Endothelial cell of umbilical vein (primary cell): ENCODE measurements at regions not wholly inside any gene's neighbourhood (a gene's known extent, or its start where the extent isn't known, plus 50 kb on each side); places are given as distances from the start of the nearest gene placed in this dataset.

Experiments used
- BruUV-seq: library from RNA; stranded (reverse); fragments of 400-500 nt; replicated peaks from 2 replicates; lab custom pipeline; 2021; lab: Mats Ljungman, UMichigan
- CTCF ChIA-PET: fragments of 300-600, 350-600 bp; sonication (Branson Sonifier 250); formaldehyde crosslinking; loops from one replicate; lab custom pipeline; 2021; ENCODE audit warnings: antibody characterized with exemption, inconsistent platforms; lab: Charles Lee
- POLR2A ChIA-PET: fragments of 300-600, 350-600 bp; sonication (Branson Sonifier 250); formaldehyde crosslinking; loops from one replicate; lab custom pipeline; 2021; ENCODE audit warnings: antibody characterized with exemption, inconsistent platforms; lab: Charles Lee
- DNase-seq: peaks from one replicate; pipeline ENCODE4 v3.0.0-alpha.2; 2011; ENCODE audit warnings: low read depth, low spot score
- FAIRE-seq: peaks from 2 replicates; lab custom pipeline; 2011; peaks lifted over from hg19 to GRCh38; lab: Jason Lieb, UNC
- H2AFZ ChIP-seq: 2 replicates; pipeline ENCODE4 v1.6.0; 2012; ENCODE audit warnings: low read depth, low read length, control low read depth, inconsistent platforms
- H3K27ac ChIP-seq: 2 replicates; pipeline ENCODE4 v1.5.1; 2011; ENCODE audit warnings: low read depth, mild to moderate bottlenecking, control low read depth, low read length, moderate library complexity; ENCODE audit not compliant: insufficient read depth
- H3K27me3 ChIP-seq, 2 experiments: 2 replicates each; pipeline versions ENCODE4 v1.6.0 to v1.6.1; 2011; ENCODE audit warnings: low read length in 2 of 2, mixed read lengths in 1 of 2; ENCODE audit not compliant: control insufficient read depth in 2 of 2, insufficient read depth in 2 of 2
- H3K36me3 ChIP-seq, 2 experiments: 2 replicates in 1 of 2; 3 replicates in 1 of 2; pipeline ENCODE4 v1.5.1; 2011; ENCODE audit warnings: low read length in 2 of 2, mild to moderate bottlenecking in 1 of 2, moderate library complexity in 1 of 2; ENCODE audit not compliant: control insufficient read depth in 2 of 2, insufficient read depth in 2 of 2; ENCODE audit errors: extremely low read depth in 1 of 2
- H3K4me1 ChIP-seq: 3 replicates; pipeline ENCODE4 v1.5.1; 2011; ENCODE audit warnings: mild to moderate bottlenecking, low read length; ENCODE audit not compliant: control insufficient read depth, insufficient read depth; ENCODE audit errors: extremely low read depth
- H3K4me2 ChIP-seq: 2 replicates; pipeline ENCODE4 v1.6.1; 2011; ENCODE audit warnings: low read length, control low read depth, mixed read lengths; ENCODE audit not compliant: insufficient read depth
- H3K4me3 ChIP-seq, 3 experiments: fragments of 200-600 bp in 1 of 3; sonication (generic), shearing (Covaris generic) in 1 of 3; replicated peaks in 1 of 3; 2 replicates each; pipeline ENCODE4 v1.5.1; 2011 to 2016; ENCODE audit warnings: control low read depth in 3 of 3, low read length in 3 of 3, mild to moderate bottlenecking in 2 of 3, inconsistent platforms in 1 of 3, low read depth in 1 of 3, moderate library complexity in 1 of 3; ENCODE audit not compliant: insufficient read depth in 1 of 3
- H3K79me2 ChIP-seq: 2 replicates; pipeline ENCODE4 v1.6.0; 2012; ENCODE audit warnings: low read length, inconsistent platforms; ENCODE audit not compliant: control insufficient read depth, insufficient read depth
- H3K9ac ChIP-seq: replicated peaks from 2 replicates; pipeline ENCODE3; 2011; ENCODE audit warnings: low read length, control low read depth; ENCODE audit not compliant: insufficient read depth; ENCODE audit errors: extremely low read depth
- H3K9me1 ChIP-seq: replicated peaks from 3 replicates; pipeline ENCODE4 v1.6.0; 2011; ENCODE audit warnings: mild to moderate bottlenecking, low read length; ENCODE audit not compliant: control insufficient read depth, insufficient read depth; ENCODE audit errors: extremely low read depth
- H3K9me3 ChIP-seq: replicated peaks from 2 replicates; pipeline ENCODE4 v1.5.1; 2012; ENCODE audit warnings: low read length, inconsistent platforms; ENCODE audit not compliant: control insufficient read depth, insufficient read depth
- H4K20me1 ChIP-seq: replicated peaks from 2 replicates; pipeline ENCODE3; 2011; ENCODE audit warnings: mild to moderate bottlenecking, low read length; ENCODE audit not compliant: control insufficient read depth, insufficient read depth; ENCODE audit errors: extremely low read depth
- CTCF ChIP-seq, 2 donors: IDR thresholded peaks; 1 replicate in 1 of 2; 2 replicates in 1 of 2; pipeline ENCODE4 v1.5.1; 2011; ENCODE audit warnings: low read length in 2 of 2, mild to moderate bottlenecking in 2 of 2, moderate library complexity in 2 of 2, control low read depth in 1 of 2, inconsistent platforms in 1 of 2, low read depth in 1 of 2; ENCODE audit not compliant: insufficient read depth in 1 of 2; ENCODE audit errors: extremely low read depth in 1 of 2
- EZH2 ChIP-seq: IDR thresholded peaks from 2 replicates; pipeline ENCODE4 v1.6.1; 2012; ENCODE audit warnings: borderline replicate concordance, low read depth, mild to moderate bottlenecking, moderate library complexity, low read length, inconsistent platforms; ENCODE audit not compliant: severe bottlenecking
- FOS ChIP-seq: IDR thresholded peaks from 2 replicates; pipeline ENCODE4 v1.6.1; 2011; ENCODE audit warnings: mild to moderate bottlenecking, low read length, moderate library complexity, borderline replicate concordance; ENCODE audit not compliant: insufficient read depth
- GATA2 ChIP-seq: IDR thresholded peaks from 2 replicates; pipeline ENCODE4 v1.7.0; 2011; ENCODE audit warnings: low read depth, mild to moderate bottlenecking, moderate library complexity, mixed read lengths, low read length; ENCODE audit not compliant: insufficient read length, insufficient read depth
- JUN ChIP-seq: IDR thresholded peaks from 2 replicates; pipeline ENCODE4 v1.6.1; 2011; ENCODE audit warnings: borderline replicate concordance, low read depth; ENCODE audit not compliant: insufficient read length, insufficient read depth
- MYC ChIP-seq: IDR thresholded peaks from one replicate; pipeline ENCODE4 v1.6.1; 2011; ENCODE audit warnings: mild to moderate bottlenecking, low read depth, low read length
- POLR2A ChIP-seq: IDR thresholded peaks from 2 replicates; pipeline ENCODE4 v1.6.1; 2012; ENCODE audit warnings: low read depth, mild to moderate bottlenecking, control low read depth, low read length
- POLR2AphosphoS5 ChIP-seq: IDR thresholded peaks from 2 replicates; pipeline ENCODE4 v1.6.1; 2012; ENCODE audit warnings: low read depth, mild to moderate bottlenecking, control low read depth, low read length, moderate library complexity; ENCODE audit not compliant: insufficient read depth
- dilution Hi-C: fragments of 300-500 bp; cut with MboI; formaldehyde crosslinking; loops from one replicate; pipeline ENCODE4 v1.15.0; 2019; ENCODE audit warnings: low sequenced_read_pairs; ENCODE audit not compliant: extremely low pct_ligation_motif_present
- intact Hi-C: fragments of 100-400 bp; cut with micrococcal nuclease; formaldehyde crosslinking; loops from one replicate; pipeline ENCODE4 v1.10.0; 2022
- TF ChIP-seq, protein P1 (sequence below): IDR thresholded peaks from 2 replicates; pipeline ENCODE4 v1.6.1; 2011; ENCODE audit not compliant: insufficient read depth, insufficient read length

GRCh38 chr20:17882834-17883591, 85.6 kb downstream of the SNX5 start:
- no peaks in the 10 kb centered on the region for H4K20me1 ChIP-seq
- H3K4me2 ChIP-seq = no peak overlapping the region
- H3K9me3 ChIP-seq = no peaks in the 10 kb centered on the region
- peaks cover 0 to 4% of the 10 kb centered on the region in 2 experiments for H3K27me3 ChIP-seq
- intact Hi-C loops (no loop called here), dilution Hi-C loops (no loop called here)
- TF ChIP-seq, protein P1, sequence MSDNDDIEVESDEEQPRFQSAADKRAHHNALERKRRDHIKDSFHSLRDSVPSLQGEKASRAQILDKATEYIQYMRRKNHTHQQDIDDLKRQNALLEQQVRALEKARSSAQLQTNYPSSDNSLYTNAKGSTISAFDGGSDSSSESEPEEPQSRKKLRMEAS = no peak
- TF ChIP-seq MYC (no peak), POLR2A (no peak), POLR2AphosphoS5 (no peak), FOS (no peak), CTCF (IDR thresholded peaks at IDR 0.05; ENCODE audit: extremely low read depth in 1 of 2, insufficient read depth in 1 of 2, low read depth in 1 of 2, low read length in 2 of 2) (no peak), EZH2 (no peak), GATA2 (no peak), JUN (no peak)
- no peaks in the 10 kb centered on the region for H3K79me2 ChIP-seq
- no peak overlapping the region for H3K4me3 ChIP-seq
- peaks cover 5% of the 10 kb centered on the region for H3K4me1 ChIP-seq
- ChIA-PET CTCF (no interaction called here), POLR2A (no interaction called here)
- no TSS peak for BruUV-seq
- FAIRE-seq (no peak), DNase-seq (no peak)
- H3K27ac ChIP-seq = no peak overlapping the region
- H3K9ac ChIP-seq = no peak overlapping the region
- H3K36me3 ChIP-seq = no peaks in the 10 kb centered on the region
- no peaks in the 10 kb centered on the region for H3K9me1 ChIP-seq
- no peak overlapping the region for H2AFZ ChIP-seq
